HG02981 (cell line): ENCODE measurements at regions not wholly inside any gene's neighbourhood (a gene's known extent, or its start where the extent isn't known, plus 50 kb on each side); places are given as distances from the start of the nearest gene placed in this dataset.

ENCODE experiments used
- ATAC-seq: cut with Tn5 transposase; IDR thresholded peaks from one replicate; pipeline ENCODE4 v1.9.1; 2021; ENCODE audit warnings: mild to moderate bottlenecking, moderate library complexity; ENCODE audit not compliant: unreplicated experiment

DNA sequence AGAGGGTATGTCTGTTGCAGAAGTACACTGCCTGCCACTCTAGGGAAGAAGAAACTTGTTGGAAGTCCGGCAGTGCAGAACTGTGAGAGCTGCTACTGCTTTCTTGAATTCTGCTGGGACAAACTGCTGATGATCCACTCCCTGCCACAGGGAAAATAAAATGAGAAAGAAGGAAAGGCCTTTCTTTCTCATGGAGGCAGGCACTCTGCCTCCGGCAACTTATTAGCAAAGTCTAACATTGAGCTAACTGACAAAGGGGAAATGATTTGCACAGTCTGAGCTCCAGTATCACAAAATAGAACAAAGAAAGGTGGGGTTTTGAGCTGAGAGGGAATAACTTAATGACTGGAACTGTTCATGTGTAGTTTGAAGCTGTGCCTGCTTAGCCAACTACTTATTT lies 134.6 kb downstream of the AASDHPPT start:
- ATAC-seq = no peak

GRCh38 chr11:106216281-106216680 lies 138.8 kb downstream of the AASDHPPT start:
- no peak for ATAC-seq

- no peak for ATAC-seq
Observed at GRCh38 chr11:106217456-106217855, 140.0 kb downstream of the AASDHPPT start.

DNA sequence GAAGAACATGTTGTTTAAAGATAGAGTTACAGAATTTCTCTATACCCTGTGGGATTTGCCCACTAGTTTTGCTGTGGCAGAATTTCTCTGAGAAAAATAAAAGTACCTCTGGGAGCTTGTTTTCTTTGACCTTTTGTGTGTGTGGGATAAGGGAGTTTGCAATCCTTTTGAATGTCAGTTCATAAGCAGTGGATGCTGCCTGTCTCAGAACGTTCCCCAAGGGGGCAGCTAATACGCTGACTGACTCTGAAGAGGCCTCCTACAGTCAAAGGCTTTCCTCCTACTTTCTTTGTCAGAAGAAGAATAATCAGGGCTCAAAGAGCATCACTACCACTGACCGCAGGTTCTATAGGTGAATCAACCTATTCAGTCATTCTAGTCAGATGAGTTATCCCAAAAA lies 140.6 kb downstream of the AASDHPPT start:
- ATAC-seq = no peak

DNA sequence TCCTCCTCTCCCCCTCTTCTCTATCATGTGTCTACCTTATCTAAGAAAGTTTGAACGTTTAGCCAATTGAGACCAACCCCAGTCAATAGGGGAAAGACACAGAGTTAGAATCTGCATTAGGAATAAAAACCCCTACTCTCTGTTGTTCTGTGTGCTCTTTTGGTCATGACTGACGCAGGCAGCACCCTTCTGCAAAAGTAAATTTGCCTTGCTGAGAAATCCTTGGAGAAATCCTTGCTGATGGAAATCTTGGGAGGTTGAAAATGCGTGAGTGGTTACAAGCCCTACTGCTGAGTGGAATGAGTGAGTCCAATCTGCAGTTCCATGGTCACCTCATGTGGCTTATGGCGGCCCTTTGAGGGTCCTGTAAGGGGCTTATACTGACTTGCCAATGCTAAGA lies 145.2 kb downstream of the AASDHPPT start:
- ATAC-seq = no peak

DNA sequence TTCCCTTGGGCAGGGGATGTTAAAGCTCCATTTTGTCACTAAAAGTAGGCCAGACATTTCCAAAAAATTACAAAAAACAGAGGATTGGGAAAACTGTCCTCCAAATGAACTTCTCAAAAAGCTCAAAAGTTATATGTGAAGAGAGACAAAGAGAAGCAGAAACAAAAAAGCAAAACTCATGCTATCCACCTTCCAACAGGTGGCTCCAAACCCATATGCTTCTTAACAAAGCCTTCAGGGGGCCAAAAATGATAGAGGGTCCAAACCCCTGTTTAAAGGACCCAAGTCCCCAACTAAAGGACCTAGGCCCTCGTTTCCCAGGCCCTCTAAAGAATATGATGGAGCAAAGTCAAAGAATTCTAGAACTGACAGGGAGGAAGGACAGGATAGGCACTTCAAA lies 146.7 kb downstream of the AASDHPPT start:
- no peak for ATAC-seq

DNA sequence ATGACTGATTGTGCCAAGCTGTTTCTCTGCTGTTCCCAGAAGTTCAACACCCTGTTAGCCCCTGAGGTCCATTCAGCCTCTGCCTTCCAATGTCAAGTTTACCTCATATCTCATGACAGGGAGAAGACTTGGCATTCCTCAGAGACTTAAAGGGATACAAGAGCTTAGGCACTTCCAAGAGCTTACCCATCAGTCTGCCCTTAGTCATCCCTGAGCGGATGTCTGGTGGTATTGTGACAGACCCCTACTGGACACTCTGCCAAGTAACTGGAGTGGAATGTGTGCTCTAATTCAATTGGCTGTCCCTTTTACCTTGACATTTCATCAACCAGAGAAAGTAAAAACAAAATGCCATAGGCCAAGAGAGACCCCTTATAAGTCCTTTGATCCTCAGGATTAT lies 151.5 kb downstream of the AASDHPPT start:
- ATAC-seq = no peak

GRCh38 chr11:106231591-106231990 lies 154.1 kb downstream of the AASDHPPT start:
- ATAC-seq = no peak

GRCh38 chr11:106233191-106233590 lies 155.7 kb downstream of the AASDHPPT start:
- no peak for ATAC-seq

GRCh38 chr11:106234794-106235193 lies 157.3 kb downstream of the AASDHPPT start:
- no peak for ATAC-seq

DNA sequence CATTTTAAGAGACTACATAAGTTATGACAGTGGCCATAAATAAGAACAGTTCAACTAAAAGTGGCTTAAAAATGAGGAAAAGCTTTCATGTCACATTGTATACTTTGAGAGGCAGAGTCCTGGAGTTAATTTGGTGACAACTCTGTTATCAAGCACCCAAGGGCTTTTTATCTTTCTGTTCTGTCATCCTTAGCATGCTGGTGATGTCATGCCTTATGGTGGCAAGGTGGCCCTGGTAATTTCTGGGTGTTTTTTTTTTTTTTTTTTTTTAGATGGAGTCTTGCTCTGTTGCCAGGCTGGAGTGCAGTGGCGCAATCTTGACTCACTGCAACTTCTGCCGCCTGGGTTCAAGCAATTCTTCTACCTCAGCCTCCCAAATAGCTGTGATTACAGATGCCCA lies 158.8 kb downstream of the AASDHPPT start:
- no peak for ATAC-seq

DNA sequence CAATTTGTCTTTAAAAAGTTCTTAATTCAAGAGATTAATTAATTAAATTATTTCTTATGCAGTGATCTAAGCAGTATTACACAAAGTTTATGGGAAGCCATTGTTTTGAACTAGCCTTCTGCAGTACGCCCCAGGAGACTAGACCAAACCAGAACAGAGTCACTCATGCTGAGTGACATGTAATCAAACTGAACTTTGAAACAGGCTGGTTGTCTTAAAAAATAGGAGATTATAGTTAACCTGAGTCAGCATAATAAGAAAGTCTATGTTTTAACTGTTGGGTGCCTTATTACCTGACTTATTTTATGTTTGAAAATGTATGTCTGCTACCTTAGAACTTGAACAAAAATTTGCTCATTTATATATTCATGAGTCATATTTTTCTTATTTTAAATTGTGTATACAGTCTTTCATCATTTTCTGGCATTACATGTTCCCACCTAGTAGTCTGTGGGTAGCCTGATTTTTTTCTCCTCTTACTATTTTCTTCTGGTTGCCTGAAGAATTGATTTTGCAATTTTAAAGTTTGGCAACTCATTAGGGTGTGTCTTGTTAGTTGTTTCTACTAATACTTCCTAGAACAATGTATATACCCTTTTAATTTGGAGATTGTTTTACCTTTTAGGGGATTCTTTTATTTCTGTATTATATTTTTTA lies 161.4 kb downstream of the AASDHPPT start:
- ATAC-seq = no peak

GRCh38 chr11:106241601-106242257 lies 164.3 kb downstream of the AASDHPPT start:
- no peak for ATAC-seq

DNA sequence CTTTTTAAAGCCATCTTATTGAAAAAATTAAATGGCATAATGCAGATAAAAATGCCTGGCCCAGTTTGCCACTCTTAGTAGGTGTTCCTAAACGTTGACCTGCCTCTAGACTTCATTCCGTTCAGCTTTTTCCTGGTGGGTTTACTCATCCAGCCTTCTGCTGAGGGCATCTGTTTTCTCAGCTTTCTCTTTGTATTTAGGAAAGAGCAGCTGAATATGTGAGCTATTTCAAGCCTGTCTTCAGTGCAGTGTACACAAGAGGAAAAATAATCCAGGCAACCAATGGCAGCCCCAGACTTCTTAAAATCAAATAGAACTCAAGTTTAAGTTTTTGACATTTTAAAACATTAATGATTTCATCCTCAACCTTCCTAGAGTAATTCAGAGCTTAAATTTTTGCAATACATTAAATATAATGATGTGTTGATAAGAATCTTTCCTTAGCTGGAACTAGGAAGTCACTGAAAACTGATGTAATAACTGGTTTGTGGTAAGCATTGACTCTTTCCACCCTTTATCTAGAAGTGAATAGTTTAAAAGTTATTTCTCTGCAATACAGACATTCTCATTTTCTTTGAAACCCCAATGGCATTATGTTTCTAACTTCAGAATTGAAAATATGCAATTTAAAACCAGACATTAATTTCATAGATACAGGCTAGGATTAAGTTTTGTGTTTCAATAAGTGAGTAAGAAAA lies 165.4 kb downstream of the AASDHPPT start:
- no peak for ATAC-seq

DNA sequence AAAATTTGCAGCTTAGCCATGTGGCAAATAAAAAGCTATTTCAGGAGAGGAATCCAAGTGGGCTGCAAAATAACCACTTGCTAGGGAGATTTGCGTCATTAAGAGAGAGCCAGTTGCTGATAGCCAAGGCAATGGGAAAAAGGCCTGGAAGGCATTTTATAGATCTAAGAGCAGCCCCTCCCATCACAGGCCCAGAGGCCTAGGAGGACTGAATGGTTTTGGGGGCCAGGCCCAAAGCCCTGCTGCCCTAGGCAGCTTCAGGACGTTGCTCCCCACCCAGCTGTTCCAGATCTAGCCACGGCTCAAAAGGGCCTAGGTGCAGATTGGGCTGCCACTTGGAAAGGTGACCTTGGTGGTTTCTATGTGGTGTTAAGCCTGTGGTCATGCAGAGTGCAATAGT lies 169.0 kb downstream of the AASDHPPT start:
- ATAC-seq = no peak

DNA sequence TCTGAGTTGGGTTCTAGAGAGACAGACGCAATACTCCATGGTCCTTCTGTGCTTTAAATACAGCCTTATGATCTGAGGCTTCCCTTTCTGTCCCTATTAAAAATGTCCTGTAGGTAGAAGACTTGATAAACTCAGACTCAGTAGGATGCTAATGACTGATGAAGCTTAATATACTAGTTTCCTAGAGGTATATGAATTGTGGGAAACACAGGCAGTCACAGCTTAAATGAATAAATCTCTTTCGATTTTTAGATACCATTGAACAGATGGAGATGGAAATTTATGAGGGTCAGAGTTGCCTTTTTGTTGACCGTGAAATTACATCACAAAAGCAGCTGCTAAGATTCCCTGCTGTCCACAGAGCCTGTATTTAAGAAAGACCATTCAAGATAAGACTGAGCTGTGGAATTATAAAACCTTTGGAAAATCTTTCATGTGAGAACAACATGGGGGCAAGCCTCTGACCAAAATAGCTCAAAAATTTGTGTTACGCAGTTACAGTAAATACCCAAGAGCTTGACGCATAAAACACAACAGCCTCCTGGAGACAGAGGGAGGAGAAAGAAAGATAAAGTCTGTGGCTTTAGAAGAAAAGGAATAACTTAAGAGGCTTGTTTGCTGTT lies 172.3 kb downstream of the AASDHPPT start:
- no peak for ATAC-seq

DNA sequence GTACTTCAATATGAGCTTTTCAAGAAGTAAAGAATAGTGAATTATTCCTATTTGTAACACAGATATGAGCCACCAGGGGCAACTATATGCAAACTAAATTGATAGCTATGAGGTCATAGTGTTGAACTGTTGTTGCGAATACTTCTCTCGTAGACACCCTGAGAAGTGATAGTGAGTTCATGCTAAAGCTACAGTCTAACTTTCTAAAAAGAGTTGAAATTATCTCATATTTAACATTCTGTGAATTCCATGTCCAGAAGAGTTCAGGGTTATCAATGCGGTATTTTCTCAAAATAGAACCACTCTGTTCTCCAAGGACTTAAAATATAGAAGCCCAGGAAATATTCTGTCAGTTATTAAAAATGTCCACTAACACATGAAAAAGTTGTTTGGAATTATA lies 185.4 kb downstream of the AASDHPPT start:
- ATAC-seq = no peak

DNA sequence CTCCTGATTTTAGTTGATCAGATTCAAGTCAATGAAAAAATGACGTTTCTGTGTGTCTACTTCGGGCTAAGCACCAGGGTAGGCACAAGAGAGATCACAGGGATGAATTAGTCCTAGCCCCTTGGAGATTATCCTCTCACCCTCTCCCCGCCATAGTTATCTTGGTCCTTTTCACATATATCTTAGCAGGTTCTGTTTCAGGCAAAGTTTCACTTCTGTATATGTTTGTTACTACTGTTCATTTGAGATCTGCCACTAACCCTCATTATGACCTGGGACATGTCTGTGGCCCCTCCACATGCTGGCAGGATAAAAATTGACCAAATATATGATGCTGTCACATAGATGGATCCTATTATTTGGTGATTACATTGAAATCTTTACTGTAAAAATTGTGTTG lies 186.1 kb downstream of the AASDHPPT start:
- ATAC-seq = no peak

DNA sequence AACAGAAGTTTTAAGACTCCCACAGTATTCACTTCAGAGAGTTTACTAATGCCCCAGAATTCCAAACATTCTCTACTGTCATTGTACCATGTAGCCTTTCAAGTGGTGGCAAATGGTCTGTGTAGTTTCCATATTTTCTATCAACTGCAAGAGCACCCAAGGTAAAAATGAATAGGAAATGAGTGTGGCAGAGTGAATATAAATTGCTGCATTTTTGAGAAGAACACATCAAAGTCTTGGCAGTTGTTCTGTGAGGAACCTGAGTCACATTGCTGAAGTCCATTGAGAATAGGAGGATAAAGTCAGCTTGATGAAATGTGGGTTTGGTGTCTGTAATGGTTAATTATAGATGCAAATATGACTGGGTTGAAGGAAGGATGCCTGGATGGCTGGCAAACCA lies 193.6 kb downstream of the AASDHPPT start:
- ATAC-seq = no peak

- no peak for ATAC-seq
Observed at GRCh38 chr11:106271686-106272085, 194.2 kb downstream of the AASDHPPT start.

GRCh38 chr11:106275151-106275550 lies 197.7 kb downstream of the AASDHPPT start:
- ATAC-seq = no peak

DNA sequence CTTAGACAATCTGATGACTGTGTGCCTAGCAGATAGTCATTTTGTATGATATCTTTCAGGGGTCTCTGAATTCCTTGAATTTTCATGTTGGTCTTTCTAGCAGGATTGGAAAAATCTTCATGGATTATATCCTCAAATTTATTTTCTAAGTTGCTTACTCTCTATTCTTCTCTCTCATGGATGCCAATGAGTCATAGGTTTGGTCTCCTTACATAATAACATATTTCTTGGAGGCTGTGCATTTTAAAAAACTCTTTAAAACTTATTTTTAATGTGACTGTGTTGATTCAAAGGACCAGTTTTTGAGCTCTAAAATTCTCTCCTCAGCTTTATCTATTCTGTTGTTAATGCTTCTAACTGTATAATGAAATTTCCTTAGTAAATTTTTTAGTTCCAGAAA lies 198.7 kb downstream of the AASDHPPT start:
- ATAC-seq = no peak
